Urothelium cell line (cell line): ENCODE measurements at regions not wholly inside any gene's neighbourhood (a gene's known extent, or its start where the extent isn't known, plus 50 kb on each side); places are given as distances from the start of the nearest gene placed in this dataset.
A peak's percentile ranks its signal among the peaks of the same experiment; 100 is the strongest.

Source experiments
- DNase-seq: peaks from one replicate; pipeline ENCODE4 v3.0.0; 2011; ENCODE audit warnings: low spot score, mixed read lengths
- FAIRE-seq: peaks from 2 replicates; lab custom pipeline; 2011; peaks lifted over from hg19 to GRCh38; lab: Jason Lieb, UNC

DNA sequence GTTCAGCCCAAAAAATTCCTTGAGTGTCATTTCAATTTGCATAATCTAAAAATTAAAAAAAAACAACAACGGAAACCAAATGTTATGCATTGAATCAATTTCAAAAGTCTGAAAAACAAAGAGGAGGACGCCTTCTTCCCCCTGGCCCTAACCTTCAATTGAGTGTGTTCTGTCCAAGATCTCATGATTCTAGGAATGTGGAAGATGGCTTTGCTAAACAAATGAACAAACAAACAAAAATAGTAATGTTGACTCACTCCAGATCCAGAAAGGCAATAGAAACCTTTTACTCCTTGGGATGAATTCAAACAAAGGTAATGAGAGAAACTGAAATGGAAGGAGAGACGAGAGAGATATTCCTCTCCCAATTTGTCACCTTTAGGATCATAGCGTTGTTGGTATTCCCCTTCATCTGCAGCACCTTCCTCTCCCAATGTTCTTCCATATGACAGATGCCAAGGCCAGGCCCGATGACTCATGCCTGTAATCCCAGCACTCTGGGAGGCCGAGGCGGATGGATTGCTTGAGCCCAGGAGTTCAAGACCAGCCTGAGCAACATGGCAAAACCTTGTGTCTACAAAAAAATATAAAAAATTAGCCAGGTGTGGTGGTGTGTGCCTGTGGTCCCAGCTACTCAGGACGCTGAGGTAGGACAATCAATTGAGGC lies 109.2 kb upstream of the ADGRF1 start:
- no peak for FAIRE-seq
- DNase-seq, result no peak

DNA sequence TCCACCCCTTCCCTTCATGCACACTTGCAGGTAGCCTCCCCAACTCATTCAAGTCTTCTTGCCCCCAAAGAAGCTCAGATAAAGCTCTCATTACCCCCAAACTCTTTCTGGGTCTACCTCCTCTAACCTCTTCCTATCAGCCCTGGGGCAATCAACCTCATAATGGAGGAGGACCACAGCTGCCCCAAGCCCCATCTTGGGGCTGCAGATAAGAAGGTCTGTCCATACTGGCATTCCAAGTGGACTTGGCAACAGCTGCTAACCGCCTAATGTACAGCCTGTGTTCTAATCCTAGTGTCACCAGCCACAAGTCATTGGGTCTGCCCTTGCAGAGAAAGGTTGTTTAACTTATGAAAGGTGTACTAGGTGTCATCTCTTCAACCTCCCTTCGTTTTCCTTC lies 107.4 kb upstream of the ADGRF1 start:
- DNase-seq, result no peak
- FAIRE-seq, result no peak

DNA sequence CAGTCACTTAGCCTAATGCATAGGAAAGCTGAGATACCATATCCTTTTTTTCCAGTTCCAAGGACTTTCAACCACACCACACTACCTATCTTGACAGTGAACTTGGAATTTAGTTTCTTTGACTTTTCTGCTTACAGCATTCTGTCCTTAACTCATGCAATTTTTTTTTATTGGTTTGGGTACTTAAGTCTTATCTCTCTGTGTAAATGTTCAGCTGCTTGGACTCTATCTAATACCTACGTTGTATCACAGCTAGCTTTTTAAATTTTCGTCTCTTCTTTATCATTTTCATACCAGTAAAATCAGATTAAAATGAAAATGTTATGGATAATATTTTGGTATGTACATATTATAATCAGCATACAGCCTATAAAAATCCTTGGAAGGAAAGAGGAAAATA lies 106.9 kb upstream of the ADGRF1 start:
- no peak for DNase-seq
- no peak for FAIRE-seq

DNA sequence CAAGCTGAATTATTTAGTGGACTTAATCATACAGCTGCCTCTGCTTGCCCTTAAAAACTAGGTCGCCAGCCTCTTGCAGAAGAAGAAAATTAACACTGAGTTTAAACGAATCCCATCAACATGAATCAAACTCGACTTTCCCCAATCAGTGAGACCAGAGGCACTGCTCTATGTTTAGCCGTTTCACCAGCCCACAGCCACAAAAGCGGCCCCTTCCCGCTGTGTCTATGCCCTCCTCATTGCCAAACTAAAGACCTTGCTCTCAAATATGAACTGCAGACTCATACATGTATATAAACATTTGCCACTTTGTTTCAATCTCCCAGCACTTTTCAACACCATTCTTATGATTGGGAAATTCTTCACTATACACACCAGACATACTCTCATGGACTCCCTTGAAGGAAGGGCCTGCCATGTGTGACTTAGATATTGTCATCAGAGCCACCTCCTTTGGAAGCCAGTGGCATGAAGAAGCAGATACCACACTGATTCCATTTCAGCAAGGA lies 105.8 kb upstream of the ADGRF1 start:
- FAIRE-seq (no peak), DNase-seq (no peak)

DNA sequence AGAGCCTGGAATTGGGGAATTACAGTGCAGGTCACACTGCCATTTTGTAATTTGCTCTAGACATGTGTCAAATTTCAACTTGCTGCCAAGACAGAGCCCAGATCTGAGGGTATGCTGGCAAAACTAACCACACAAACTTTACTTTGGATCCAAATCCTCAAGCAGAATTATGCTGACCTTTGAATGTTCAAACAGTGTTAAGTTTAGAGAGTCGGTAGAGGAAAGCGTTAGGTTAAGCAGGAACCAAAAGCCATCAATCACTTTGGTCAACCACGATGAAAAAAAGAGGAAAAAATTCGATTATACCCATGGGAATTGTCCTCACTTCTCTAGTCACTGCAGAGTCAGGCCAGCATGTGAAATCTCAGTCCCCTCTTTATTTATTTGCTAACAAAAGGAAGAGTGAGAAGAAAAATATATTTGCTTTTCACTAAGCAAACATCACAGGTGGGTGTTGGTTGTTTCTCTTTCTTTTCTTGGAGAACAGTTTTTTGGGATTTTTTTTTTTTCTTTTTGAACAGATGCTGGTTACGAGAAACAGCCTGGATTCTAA lies 105.1 kb upstream of the ADGRF1 start:
- DNase-seq, result no peak
- FAIRE-seq, result no peak

DNA sequence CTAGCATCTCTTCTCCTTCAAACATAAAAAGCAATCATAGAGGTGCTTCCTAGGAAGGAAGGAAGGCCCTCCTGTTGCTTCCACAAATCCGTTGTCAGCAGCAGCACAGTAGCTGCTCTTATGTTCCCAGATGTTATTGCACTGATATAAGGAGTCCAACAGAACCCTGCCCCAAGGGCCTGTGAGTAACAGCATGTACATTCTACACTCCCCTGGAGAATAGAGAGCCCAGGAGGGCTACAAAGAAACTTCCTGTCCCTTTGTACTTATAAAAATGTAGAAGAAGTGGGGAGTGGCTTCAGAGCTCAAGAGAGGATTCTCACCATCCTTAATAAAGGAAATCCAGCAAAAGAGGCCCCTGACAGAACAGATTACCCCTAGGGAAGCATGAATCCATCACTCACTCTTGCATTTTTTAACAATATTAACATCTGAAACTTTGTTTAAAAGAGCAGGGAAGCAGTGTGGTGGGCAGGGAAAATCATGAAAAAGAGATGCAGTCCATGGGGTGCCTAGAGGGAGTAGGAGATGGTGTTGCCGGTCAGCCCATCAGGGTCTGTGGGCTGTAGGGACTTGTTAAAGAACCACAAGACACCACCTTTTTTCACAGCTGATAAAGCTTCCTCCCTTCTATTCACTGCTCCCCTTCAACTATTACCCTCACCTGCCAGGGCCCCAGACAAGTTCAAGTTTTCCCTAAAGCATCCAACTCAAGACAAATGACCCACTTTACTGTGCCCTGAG lies 104.5 kb upstream of the ADGRF1 start:
- DNase-seq (no peak), FAIRE-seq (no peak)

DNA sequence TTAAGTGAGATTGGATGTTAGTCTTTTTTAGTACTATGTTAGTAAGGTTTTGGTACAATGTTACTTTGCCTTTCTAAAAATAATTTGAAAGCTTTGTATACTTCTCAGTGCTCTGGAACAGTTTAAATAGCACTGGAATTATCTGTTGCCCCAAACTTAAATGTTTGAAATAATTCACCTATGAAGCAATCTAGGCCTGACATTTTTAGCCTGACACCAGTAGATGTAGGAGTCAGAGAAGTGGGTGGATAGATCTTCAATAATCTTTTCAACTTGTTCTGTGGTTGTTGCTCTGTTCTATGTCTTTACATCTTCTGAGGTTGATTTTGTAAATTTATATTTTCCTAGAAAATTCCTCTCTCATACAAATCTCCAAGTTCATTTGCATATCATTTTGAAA lies 103.1 kb upstream of the ADGRF1 start:
- FAIRE-seq, result no peak

DNA sequence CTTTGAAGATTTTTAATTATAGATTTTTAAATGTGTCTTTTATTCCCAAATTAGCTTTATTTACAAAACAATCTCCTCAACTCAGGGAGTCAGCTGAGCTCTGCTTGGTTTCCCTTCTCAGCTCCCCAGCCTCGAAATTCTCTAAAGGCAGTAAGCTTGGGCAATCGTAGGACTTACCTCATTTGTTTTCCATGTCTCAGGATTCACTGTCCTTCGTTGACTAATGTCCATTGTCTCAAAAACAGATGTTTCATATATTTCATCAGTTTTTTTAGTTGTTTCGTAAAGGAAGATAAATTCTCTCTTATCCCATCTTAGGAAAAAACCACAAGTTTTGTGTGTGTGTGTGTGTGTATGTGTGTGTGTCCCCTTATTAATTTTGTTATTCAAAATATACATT lies 102.2 kb upstream of the ADGRF1 start:
- DNase-seq (no peak), FAIRE-seq (no peak)

More for the DNA sequence above, 103.1 kb upstream of the ADGRF1 start:
- DNase-seq, result no peak

DNA sequence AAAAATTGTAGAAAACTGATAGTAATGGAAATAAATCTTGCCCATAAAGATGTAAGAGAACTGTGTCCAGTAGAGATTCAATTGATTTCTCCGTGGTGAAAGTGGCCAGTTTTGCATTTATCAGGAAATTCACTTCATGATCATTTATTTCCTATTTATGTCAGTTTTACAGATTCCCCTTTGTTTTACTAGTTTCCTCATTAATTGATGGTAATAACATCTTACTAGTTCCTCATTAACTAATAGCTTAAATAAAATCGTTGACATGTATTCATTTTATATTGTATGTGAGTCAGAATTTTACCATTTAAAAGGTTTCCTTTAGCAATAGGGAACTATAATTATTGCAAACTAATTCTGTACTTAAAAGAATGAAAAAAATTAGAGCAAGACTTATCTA lies 99.8 kb upstream of the ADGRF1 start:
- no peak for FAIRE-seq
- DNase-seq, result no peak

DNA sequence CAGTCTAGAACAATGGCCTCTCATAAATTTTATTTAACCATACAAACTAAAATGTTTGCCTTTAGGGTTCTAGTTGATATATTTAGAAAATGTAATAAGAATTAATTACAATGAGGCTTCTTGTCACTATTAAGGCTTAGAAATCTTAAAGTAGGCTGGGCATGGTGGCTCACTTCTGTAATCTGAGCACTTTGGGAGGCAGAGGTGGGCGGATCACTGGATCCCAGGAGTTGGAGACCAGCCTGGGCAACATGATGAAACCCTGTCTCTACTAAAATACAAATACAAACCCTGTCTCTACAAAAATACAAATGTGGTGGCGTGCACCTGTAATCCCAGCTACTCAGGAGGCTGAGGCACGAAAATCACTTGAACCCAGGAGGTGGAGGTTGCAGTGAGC lies 99.0 kb upstream of the ADGRF1 start:
- no peak for DNase-seq
- FAIRE-seq, result no peak

DNA sequence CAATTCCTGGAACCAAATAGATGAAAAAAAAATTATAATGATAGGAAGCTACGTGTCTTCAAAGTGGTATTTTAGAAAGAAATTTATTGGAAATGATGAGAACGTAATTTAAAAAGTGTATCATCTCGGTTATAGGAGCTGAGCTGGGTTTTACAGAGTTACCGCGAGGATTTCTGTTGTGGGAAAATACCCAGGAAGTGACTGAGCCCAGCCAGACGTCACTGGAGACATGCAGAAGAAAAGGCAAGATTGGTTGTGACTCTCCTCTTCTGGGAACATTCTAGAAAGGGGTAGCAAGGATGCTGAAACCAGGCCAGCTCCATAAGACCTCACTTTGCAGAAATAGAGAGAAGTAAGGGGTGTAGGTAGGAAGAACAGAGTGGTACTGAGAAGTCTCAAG lies 95.9 kb upstream of the ADGRF1 start:
- no peak for FAIRE-seq
- DNase-seq, result no peak

DNA sequence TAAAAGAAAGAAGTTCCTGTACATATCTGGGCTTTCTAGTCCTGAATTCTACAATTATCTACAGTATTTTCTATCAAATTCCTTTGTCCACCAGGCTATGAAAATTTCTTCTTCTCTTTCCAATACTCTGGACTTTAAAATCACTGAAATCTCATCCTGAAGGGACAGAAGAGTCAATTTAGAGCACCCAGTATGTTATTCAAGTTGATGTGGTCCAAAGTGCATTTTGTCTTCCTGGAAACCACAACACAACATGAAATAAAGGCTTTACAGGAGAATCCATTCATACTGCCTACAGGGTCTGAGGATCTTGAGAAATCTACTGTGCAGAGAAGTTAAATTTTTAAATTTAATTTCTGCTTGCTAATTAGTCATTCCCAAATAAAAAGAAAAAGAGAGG lies 94.9 kb upstream of the ADGRF1 start:
- DNase-seq (no peak), FAIRE-seq (no peak)

DNA sequence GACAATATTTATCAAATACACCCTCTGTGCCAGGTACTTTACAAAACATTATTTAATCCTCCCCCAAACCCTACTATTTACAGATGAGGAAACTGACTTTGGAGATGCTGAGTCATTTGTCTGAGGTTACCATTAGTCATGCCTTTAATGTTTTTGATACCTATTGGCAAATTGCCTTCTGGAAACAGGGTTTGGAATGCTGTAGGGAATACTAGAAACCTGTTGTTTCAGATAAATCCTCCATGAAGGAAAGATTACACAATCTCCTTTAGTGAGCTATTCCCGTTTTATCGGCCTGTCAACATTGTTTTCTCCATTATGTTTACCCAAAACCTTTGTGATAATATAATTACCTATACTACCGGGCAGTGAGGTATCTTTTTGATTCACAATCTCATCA lies 93.6 kb upstream of the ADGRF1 start:
- DNase-seq (peak; percentile 59), FAIRE-seq (peak; percentile 17)

DNA sequence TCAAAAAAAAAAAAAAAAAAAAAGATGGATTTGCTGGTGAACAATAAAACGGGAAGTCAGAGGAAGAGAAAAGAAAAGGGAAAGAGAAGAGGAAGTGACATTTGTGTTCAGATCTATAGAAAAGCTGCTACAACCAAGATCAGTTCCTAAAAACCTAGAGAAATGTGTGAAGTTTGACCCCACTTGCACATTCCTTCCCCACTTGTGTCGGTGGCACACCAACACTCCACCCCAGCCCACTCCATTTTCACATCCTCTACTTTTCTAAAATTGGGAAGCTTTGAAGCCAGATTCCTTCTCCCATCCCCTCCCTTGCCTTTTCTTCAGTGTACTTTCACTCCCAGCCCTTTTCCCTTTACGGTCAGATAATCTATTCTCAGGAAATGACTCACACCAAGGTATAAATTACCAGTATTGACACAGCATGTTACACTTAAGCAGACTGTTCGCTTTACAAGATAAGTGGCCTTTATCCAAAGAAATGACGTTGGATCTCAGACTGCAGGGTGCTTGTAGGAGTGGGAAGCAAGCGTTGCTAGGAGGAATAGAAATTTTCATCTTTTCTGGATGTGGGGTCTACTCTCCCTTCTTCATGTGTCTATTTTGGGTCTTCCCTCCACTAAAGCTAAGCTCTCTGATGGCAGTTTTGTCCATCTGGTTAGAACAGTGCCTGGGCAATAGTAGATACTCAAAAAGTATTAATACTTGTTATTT lies 92.5 kb upstream of the ADGRF1 start:
- DNase-seq, result peak; percentile 66
- FAIRE-seq, result peak; percentile 79

DNA sequence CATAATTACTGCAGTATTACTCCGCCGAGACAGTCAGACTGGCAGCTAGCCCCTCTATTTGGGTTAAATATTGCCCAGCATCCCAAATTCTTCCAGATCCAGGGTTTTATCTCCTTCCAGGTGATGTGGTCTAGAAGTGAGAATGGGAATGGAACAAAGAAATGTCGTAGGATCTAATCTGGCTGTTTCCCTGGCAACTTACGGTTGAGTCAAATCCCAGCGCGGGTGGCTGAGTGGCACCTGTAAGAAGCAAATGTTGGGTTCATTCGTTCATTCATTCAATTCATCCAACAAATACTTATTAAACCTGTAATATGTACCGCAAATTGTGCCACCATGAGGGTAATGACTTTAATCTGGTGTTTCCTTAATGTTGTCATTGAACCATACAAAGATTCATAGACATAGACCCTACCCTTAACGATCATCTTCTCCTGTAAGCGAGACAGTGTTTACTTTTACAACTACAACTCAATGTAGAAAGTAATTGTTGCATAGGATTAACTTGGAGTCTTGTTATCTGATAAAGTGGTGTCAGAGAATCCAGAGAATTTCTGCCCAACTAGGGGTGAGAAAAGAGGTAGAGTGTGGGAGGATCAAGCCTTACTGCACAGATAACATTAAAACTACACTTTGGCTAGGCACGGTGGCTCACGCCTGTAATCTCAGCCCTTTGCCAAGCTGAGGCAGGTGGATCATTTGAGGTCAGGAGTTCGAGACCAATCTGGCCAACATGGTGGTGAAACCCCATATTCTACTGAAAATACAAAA lies 91.3 kb upstream of the ADGRF1 start:
- FAIRE-seq, result no peak
- no peak for DNase-seq

DNA sequence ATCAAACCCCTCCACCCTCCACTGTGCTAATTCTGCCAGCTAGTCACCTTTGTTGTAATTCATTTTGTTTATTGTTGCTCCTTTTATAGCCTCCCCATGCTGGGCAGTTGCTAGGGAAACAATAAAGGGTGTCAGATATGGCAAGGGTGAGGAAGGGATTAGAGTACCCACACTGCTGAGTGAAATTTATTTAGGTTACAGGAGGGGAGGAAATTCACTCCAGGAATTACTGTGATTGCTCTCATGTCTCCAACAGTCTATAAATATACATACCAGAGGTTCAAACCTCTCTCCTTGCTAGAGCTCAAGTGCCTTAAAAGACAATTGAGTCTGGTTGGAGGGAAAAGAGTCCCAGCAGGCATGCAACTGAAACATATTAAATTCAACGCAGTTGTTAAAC lies 90.6 kb upstream of the ADGRF1 start:
- DNase-seq, result no peak
- no peak for FAIRE-seq

DNA sequence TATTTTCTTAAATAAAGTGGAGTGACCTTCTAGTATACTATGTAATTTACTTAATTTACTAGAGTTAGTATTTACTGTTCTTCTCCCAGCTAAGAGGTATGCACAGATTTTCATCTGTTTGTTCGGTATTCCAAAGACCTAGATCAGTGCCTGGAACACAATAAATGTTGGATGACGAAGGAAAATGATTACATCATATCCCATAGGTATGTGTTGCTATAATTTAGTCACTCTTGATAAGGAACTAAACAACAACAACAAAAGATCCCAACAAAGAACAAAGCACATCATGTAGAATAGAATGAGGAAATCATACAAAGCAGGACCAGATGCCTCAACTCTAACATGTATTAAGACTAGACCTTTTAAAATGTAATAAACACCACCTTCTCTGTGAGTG lies 89.6 kb upstream of the ADGRF1 start:
- FAIRE-seq (no peak), DNase-seq (no peak)

DNA sequence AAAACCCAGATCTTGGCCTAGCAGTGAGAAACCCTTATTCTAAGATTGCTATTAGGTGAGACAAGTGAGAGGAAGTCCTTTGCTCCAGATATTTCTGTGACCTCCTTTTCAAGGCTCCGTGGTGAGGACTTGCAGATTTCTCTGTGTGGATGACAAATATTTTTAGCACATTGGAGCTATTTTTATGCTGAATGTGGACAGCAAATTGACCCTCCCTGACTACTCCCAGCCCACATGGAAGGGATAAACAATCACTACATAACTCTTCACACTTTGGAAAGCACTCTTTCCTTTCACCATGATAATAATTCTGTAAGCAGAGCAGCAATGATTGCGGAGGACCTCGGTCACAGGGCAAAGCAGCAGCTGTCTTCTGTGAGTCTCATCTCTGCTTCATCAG lies 88.0 kb upstream of the ADGRF1 start:
- FAIRE-seq, result no peak
- no peak for DNase-seq

DNA sequence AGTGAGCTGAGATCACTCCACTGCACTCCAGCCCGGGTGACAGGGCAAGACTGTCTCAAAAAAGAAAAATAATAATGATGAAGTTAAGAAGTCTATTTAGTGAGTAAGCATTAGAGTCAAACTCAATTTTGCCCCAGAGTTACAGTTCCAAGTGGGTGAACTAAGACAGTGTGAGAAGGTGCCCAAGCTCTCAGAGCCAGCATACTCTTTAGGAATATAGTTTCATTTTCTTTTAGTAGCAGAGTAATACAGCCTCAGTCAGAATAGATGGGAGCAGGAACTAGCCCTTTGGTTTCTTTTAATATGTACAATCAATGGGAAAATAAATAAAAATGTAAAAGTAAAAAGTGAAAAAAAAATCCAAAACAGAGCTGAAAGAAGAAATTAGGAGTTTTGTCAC lies 87.0 kb upstream of the ADGRF1 start:
- FAIRE-seq (no peak), DNase-seq (no peak)

DNA sequence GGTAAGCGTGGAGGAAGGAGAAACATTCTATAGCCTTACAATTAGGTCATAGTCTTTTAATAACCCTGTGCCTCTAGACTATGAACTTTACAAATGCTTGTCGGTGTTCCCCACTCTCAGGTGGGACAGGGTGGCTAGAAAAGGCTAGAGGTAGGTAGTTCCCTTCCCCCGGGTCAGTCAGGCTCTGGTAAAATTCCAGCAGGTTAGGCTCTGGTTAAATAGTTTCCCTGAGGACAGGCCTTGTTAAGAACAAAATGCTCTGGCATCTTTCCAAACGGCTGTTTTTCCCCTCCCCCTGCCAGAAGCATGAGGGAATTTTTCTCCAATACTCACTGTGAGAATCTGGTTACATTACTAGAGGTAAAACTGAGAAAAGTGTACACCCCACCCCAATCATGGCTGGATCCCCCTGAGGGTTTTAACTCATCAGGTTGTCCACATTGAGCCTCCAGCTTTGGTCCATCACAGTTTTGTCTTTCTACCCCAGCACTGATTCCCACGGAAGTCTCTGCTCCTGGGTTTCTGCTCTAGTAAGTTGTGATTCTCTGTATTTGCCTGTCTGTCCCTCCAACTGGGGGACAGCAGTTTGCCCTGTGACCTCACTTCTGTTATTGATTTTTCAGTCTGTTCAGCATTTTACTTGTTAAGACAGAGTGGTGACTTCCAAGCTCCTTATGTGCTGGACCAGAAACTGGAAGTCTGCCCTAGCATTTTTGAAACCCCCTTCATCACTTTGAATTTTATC lies 84.7 kb upstream of the ADGRF1 start:
- no peak for DNase-seq
- no peak for FAIRE-seq
